A673 (cell line): ENCODE measurements at regions not wholly inside any gene's neighbourhood (a gene's known extent, or its start where the extent isn't known, plus 50 kb on each side); places are given as distances from the start of the nearest gene placed in this dataset.

Source experiments
- BruUV-seq: library from RNA; stranded (reverse); fragments of 400-500 nt; replicated peaks from 2 replicates; lab custom pipeline; 2021; lab: Mats Ljungman, UMichigan
- CTCF ChIA-PET: fragments of 300-600 bp; sonication (Branson Sonifier 250); formaldehyde crosslinking; loops from one replicate; lab custom pipeline; 2022; ENCODE audit warnings: antibody characterized with exemption; lab: Charles Lee
- POLR2A ChIA-PET: fragments of 300-600 bp; sonication (Branson Sonifier 250); formaldehyde crosslinking; loops from one replicate; lab custom pipeline; 2022; ENCODE audit warnings: antibody characterized with exemption; ENCODE audit not compliant: low non-redundant PET; lab: Charles Lee
- DNase-seq: peaks from one replicate; pipeline ENCODE4 v3.0.0-alpha.2; 2015; ENCODE audit warnings: low spot score
- H3K27ac ChIP-seq: fragments of 200-600 bp; sonication (generic); 2 replicates; pipeline ENCODE4 v1.5.1; 2016; ENCODE audit warnings: mixed run types, low read depth, mild to moderate bottlenecking, mixed read lengths, antibody characterized with exemption, low read length; ENCODE audit not compliant: poor library complexity, severe bottlenecking
- H3K27me3 ChIP-seq: fragments of 200-600 bp; sonication (generic); replicated peaks from 2 replicates; pipeline ENCODE4 v1.6.1; 2017; ENCODE audit warnings: mixed run types, low read depth, mild to moderate bottlenecking, mixed read lengths, antibody characterized with exemption, low read length; ENCODE audit not compliant: insufficient read depth, poor library complexity
- H3K36me3 ChIP-seq: fragments of 200-600 bp; sonication (generic); 2 replicates; pipeline ENCODE4 v1.6.1; 2016; ENCODE audit warnings: mixed run types, mild to moderate bottlenecking, mixed read lengths, antibody characterized with exemption, low read length; ENCODE audit not compliant: insufficient read depth, poor library complexity, severe bottlenecking
- H3K4me1 ChIP-seq: fragments of 200-600 bp; sonication (generic); 2 replicates; pipeline ENCODE4 v1.6.1; 2017; ENCODE audit warnings: mixed run types, mild to moderate bottlenecking, mixed read lengths, antibody characterized with exemption, low read length; ENCODE audit not compliant: insufficient read depth, poor library complexity, severe bottlenecking
- H3K4me3 ChIP-seq: fragments of 200-600 bp; sonication (generic); 2 replicates; pipeline ENCODE4 v1.5.1; 2016; ENCODE audit warnings: low read depth, mixed run types, mild to moderate bottlenecking, mixed read lengths, low read length; ENCODE audit not compliant: poor library complexity, severe bottlenecking
- H3K9me3 ChIP-seq: fragments of 200-600 bp; sonication (generic); 2 replicates; pipeline ENCODE4 v1.6.1; 2016; ENCODE audit warnings: mixed run types, low read depth, mild to moderate bottlenecking, mixed read lengths, antibody characterized with exemption, low read length; ENCODE audit not compliant: poor library complexity, severe bottlenecking
- EZH2 ChIP-seq: fragments of 200-600 bp; sonication (generic); IDR thresholded peaks from 2 replicates; pipeline ENCODE4 v1.6.1; 2017; ENCODE audit warnings: borderline replicate concordance, low read depth, mild to moderate bottlenecking, mixed read lengths, antibody characterized with exemption, low read length; ENCODE audit not compliant: poor library complexity, severe bottlenecking
- intact Hi-C: fragments of 100-400 bp; cut with micrococcal nuclease; formaldehyde crosslinking; loops from one replicate; pipeline ENCODE4 v1.10.0; 2022; ENCODE audit not compliant: unreplicated experiment
- TF ChIP-seq, protein P1 (sequence below): fragments of 300-800, 200-600 bp; sonication (generic); conservative IDR thresholded peaks from 2 replicates; pipeline ENCODE4 v1.5.1; 2017; ENCODE audit warnings: low read depth, mild to moderate bottlenecking, antibody characterized with exemption, low read length, moderate library complexity, mixed read lengths

GRCh38 chr11:133681901-133682300 is 149.6 kb upstream of the OPCML start:
- TF ChIP-seq, protein P1, sequence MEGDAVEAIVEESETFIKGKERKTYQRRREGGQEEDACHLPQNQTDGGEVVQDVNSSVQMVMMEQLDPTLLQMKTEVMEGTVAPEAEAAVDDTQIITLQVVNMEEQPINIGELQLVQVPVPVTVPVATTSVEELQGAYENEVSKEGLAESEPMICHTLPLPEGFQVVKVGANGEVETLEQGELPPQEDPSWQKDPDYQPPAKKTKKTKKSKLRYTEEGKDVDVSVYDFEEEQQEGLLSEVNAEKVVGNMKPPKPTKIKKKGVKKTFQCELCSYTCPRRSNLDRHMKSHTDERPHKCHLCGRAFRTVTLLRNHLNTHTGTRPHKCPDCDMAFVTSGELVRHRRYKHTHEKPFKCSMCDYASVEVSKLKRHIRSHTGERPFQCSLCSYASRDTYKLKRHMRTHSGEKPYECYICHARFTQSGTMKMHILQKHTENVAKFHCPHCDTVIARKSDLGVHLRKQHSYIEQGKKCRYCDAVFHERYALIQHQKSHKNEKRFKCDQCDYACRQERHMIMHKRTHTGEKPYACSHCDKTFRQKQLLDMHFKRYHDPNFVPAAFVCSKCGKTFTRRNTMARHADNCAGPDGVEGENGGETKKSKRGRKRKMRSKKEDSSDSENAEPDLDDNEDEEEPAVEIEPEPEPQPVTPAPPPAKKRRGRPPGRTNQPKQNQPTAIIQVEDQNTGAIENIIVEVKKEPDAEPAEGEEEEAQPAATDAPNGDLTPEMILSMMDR, result no peak
- no peak for TF ChIP-seq EZH2
- no peak overlapping the region for H3K4me3 ChIP-seq
- intact Hi-C loops, result no loop called here
- H3K9me3 ChIP-seq, result no peaks in the 10 kb centered on the region
- DNase-seq, result no peak
- no peak overlapping the region for H3K27ac ChIP-seq
- no peaks in the 10 kb centered on the region for H3K36me3 ChIP-seq
- POLR2A ChIA-PET, result no interaction called here
- BruUV-seq, result no TSS peak
- CTCF ChIA-PET, result no interaction called here
- H3K27me3 ChIP-seq, result peaks cover 6% of the 10 kb centered on the region
- no peaks in the 10 kb centered on the region for H3K4me1 ChIP-seq

DNA sequence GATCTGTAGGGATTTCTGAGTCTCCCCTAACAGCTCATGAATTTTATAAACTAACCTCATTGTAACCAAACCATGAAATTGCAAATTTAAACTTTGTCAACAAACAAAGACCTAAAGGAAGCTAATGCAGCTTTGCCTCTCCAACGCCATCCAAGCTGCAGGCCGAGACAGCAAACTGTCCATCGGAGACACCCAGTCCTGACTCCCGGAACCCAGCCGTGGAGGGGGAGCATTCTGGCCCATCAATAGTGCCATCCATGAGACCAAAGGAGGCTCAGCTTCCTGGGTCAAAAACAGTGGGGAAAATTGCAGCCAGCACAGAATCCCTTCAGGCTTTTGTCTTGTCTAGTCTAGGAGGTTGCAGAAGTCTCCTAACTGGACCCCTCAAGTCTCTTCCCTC is 147.6 kb upstream of the OPCML start:
- no peak for DNase-seq
- Histone ChIP-seq H3K9me3 (peaks cover under 1% of the 10 kb centered on the region), H3K4me1 (no peaks in the 10 kb centered on the region), H3K36me3 (no peaks in the 10 kb centered on the region), H3K27ac (no peak overlapping the region), H3K27me3 (peaks cover 6% of the 10 kb centered on the region), H3K4me3 (no peak overlapping the region)
- ChIA-PET POLR2A (no interaction called here), CTCF (no interaction called here)
- TF ChIP-seq, protein P1, result no peak
- no peak for TF ChIP-seq EZH2
- intact Hi-C loops, result no loop called here
- no TSS peak for BruUV-seq

DNA sequence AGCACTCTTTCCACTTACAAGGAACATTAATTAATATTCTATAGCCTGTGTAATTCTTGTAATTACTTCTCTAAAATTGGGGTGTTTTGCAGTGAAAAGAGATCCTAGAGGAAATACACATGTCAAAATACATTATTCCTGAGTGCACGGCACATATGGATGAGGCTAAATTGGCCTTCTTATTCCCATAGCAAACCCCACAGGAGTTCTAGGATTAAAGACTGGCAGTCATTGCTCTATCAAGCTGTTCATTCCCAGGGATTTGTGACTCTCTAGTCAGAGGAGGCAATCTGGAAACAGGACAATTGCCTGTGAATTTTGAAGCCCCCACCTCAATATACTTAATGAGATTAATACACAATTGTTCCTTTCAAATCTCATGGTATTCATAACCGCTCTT is 145.9 kb upstream of the OPCML start:
- ChIA-PET CTCF (no interaction called here), POLR2A (no interaction called here)
- DNase-seq, result no peak
- Histone ChIP-seq H3K4me1 (no peaks in the 10 kb centered on the region), H3K9me3 (peaks cover 4% of the 10 kb centered on the region), H3K36me3 (no peaks in the 10 kb centered on the region), H3K4me3 (no peak overlapping the region), H3K27me3 (peaks cover 6% of the 10 kb centered on the region), H3K27ac (no peak overlapping the region)
- TF ChIP-seq, protein P1, result no peak
- intact Hi-C loops, result no loop called here
- no TSS peak for BruUV-seq
